ENCODE measurements at regions not wholly inside any gene's neighbourhood (a gene's known extent, or its start where the extent isn't known, plus 50 kb on each side); places are given as distances from the start of the nearest gene placed in this dataset.

DNA sequence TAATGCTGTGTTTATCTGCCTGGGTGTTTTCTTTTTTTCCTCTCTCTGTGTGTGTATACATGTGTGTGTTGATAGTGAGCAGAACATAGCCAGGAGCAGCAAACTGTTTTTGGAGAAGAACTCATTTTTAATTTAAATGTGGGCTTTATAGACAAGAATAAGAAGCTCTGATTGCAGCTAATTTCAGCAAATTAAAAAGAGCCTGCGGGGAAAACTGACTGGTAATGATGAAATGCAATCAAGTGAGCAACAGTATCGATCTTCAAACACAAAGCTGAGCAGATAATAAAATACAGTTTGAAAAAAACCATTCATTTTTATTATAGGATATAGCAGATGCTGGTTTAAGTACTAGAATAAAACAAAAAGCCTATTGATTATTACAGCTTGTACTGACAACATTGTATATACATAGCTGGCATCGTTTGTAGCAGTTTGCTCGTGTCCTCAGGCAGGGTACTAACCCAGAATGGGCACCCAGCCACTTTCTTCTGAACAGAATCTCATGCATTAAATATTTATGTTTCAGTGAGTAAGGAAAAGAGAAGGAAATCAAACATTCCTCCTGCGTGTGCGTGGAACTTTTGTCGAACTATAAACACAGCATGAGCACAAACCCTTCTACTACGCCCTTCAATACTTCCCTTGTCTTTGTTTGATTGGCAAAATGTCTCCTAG lies 73.5 kb upstream of the ZFP42 start:
- peak; percentile 65 for DNase-seq (ENCODE audit: low spot score)

DNA sequence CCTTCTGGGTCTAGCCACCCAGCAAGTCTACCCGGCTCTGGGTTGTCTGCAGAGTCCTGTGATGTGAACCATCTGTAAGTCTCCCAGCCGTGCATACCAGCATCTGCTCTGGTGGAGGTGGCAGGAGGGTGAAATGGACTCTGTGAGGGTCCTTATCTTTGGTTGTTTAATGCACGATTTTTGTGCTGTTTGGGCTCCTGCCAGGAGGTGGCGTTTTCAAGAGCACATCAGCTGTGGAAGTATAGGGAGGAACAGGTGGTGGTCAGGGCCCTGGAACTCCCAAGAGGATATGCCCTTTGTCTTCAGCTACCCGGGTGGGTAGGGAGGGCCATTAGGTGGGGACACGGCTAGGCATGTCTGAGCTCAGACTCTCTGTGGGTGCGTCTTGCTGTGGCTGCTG lies 66.5 kb upstream of the ZFP42 start:
- DNase-seq (ENCODE audit: low spot score), result no peak

DNA sequence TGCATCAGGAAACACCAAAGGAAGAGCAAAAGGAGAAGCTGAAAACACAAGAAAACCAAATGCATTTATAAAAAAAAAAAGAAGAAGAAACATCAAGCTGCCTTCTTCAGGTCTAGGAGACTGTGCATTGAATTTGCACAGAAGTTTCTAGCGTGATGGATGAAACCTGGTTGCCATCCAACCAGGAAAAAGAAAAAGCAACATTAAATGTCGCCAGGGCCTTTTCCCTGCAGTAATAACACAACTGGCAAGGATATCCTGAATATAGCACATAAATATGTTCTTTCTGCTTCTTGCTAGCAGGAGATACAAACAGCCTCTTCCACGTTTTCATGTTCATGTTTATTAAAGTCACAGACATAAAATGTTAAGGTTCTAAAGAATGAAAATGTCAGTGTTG lies 60.8 kb upstream of the ZFP42 start:
- no peak for DNase-seq (ENCODE audit: low spot score)

DNA sequence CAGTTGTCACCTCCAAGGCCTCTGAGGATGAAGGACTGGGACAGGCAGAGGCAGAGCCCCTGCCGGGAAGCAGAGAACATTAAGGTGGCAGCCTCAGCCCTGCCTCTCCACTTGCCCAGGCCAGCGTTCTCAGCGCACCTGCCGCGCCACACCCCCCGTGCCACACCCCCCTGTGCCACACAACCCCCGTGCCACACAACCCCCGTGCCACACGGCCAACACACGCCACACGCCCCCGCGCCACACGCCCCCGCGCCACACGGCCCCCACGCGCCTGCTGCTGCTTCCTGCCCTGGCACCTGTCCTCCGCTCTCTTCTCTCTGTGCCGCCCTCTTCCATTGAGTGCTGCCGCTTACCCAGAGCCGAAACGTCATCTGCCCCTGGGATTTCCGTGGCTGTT lies 58.0 kb upstream of the ZFP42 start:
- DNase-seq (ENCODE audit: low spot score), result no peak

DNA sequence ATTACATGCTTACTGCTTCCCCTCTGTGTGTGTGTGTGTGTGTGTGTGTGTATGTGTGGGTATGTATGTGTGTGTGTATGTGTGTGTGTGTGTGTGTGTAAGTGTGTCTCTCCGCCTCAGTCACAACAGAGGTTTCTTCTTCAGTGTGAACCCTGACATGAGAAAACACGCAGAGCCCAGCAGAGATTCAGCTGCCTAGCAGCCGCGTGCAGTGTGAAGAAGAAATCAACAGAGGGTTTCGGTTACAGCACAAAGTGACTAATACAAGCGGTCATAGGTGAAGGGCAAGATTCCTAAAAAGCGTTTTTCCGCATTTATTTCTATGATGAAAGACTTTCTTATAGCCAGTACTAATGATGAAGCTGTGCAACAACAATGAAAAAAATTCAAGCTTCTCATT lies 55.3 kb upstream of the ZFP42 start:
- no peak for DNase-seq (ENCODE audit: low spot score)

DNA sequence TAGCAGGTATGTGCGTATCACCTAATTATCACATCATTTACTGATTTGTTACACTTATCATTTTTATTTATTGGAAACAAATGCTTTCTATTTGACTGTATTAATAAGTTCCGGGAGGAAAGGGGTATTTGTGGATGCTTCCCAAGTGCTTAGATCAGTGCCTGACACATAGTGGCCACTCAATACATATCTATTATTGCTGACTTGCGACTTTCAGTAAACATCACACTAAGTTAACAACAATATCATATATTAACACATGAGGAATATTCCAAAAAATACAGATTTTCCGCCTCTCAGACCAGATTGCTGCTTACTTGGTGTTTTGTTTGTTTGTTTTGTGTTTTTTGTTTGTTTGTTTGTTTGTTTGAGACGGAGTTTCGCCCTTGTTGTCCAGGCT lies 52.6 kb upstream of the ZFP42 start:
- no peak for DNase-seq (ENCODE audit: low spot score)

DNA sequence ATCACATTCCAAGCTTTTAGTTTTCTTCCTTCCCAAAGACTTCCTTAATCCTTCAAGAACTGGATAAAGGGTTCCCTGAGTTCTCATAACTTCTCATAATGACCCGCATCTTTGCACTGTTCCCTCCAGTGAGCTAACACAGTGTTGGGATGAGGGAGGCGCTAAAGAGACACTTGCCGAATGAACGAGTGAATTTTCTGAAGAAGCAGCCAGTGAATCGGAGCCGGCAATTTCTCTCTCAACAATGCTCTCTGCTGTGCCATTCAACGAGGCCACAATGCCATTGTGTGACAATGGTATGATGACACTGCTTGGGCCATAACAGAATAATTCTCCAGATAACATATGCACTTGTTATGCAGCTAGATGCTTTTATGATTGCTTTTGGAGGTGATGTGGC lies 51.4 kb upstream of the ZFP42 start:
- no peak for DNase-seq (ENCODE audit: low spot score)

Data from COLO829 (cell line).